HG03354 (cell line): ENCODE measurements at regions not wholly inside any gene's neighbourhood (a gene's known extent, or its start where the extent isn't known, plus 50 kb on each side); places are given as distances from the start of the nearest gene placed in this dataset.

Experiments
- ATAC-seq: cut with Tn5 transposase; IDR thresholded peaks from one replicate; pipeline ENCODE4 v1.9.1; 2021; ENCODE audit warnings: mild to moderate bottlenecking; ENCODE audit not compliant: unreplicated experiment, poor library complexity, severe bottlenecking

GRCh38 chr10:61554925-61555324 lies 101.7 kb upstream of the TMEM26 start:
- ATAC-seq = no peak

- ATAC-seq = no peak
Measured at GRCh38 chr10:61549861-61550260, 96.7 kb upstream of the TMEM26 start.

- no peak for ATAC-seq
Measured at GRCh38 chr10:61548364-61548763, 95.2 kb upstream of the TMEM26 start.

GRCh38 chr10:61547297-61547696 lies 94.1 kb upstream of the TMEM26 start:
- no peak for ATAC-seq

GRCh38 chr10:61545170-61545569 lies 92.0 kb upstream of the TMEM26 start:
- no peak for ATAC-seq

- ATAC-seq = no peak
Measured at GRCh38 chr10:61543831-61544230, 90.7 kb upstream of the TMEM26 start.

GRCh38 chr10:61542596-61542995 lies 89.4 kb upstream of the TMEM26 start:
- no peak for ATAC-seq

GRCh38 chr10:61541960-61542359 lies 88.8 kb upstream of the TMEM26 start:
- peak; percentile 70 for ATAC-seq

GRCh38 chr10:61539876-61540275 lies 86.7 kb upstream of the TMEM26 start:
- no peak for ATAC-seq

GRCh38 chr10:61529208-61529607 lies 76.0 kb upstream of the TMEM26 start:
- ATAC-seq = no peak

- no peak for ATAC-seq
Measured at GRCh38 chr10:61503051-61503450, 49.9 kb upstream of the TMEM26 start.
